ENCODE measurements at regions not wholly inside any gene's neighbourhood (a gene's known extent, or its start where the extent isn't known, plus 50 kb on each side); places are given as distances from the start of the nearest gene placed in this dataset.

- no peak for TF ChIP-seq NFYB (CRISPR knock-in tag; conservative IDR thresholded peaks at IDR 0.05; ENCODE audit: low read depth)
- TF ChIP-seq NR1H2 (CRISPR knock-in tag; IDR thresholded peaks at IDR 0.05): no peak
- TF ChIP-seq JUN (CRISPR knock-in tag; IDR thresholded peaks at IDR 0.05): no peak
- TF ChIP-seq CBFB (CRISPR knock-in tag; IDR thresholded peaks at IDR 0.05; ENCODE audit: low read depth): no peak
- no peak for TF ChIP-seq ZNF532 (CRISPR knock-in tag; IDR thresholded peaks at IDR 0.05; ENCODE audit: borderline replicate concordance)
- Mint-ChIP-seq H3K36me3 (0 out of 2 replicates have a peak, but pooled peaks cover 2% of the 10 kb centered on the region), H3K4me3 (no peak overlapping the region), H3K9me3 (0 out of 2 replicates have a peak, but pooled peaks cover 5% of the 10 kb centered on the region), H3K4me1 (peaks cover 44% of the 10 kb centered on the region), H3K27me3 (ENCODE audit: low read depth) (no peaks in the 10 kb centered on the region; the same call in 1 of the 2 replicates), H3K27ac (no peak overlapping the region)
- CTCF ChIA-PET: no interaction called here
- POLR2A ChIA-PET: no interaction called here
- ATAC-seq: no peak
- DNase-seq (ENCODE audit: low spot score): no peak
Measured at GRCh38 chr1:83798965-83799364, 200.0 kb downstream of the TTLL7 start.

GRCh38 chr1:83796409-83796808 lies 202.5 kb downstream of the TTLL7 start:
- peaks cover 35% of the 10 kb centered on the region for H3K4me1 Mint-ChIP-seq
- ChIA-PET CTCF (no interaction called here), POLR2A (no interaction called here)

GRCh38 chr1:83794384-83794783 lies 204.5 kb downstream of the TTLL7 start:
- TF ChIP-seq SOX15 (CRISPR knock-in tag; IDR thresholded peaks at IDR 0.05): no peak
- no peak for TF ChIP-seq OVOL2 (CRISPR knock-in tag; IDR thresholded peaks at IDR 0.05; ENCODE audit: borderline replicate concordance)
- no peak for TF ChIP-seq ELF4 (CRISPR knock-in tag; IDR thresholded peaks at IDR 0.05; ENCODE audit: low read depth)
- no peak for TF ChIP-seq PRRX2 (CRISPR knock-in tag; IDR thresholded peaks at IDR 0.05)
- no peak for TF ChIP-seq ZNF121 (CRISPR knock-in tag; IDR thresholded peaks at IDR 0.05)
- no peak for TF ChIP-seq CREB1 (CRISPR knock-in tag; IDR thresholded peaks at IDR 0.05)
- no peak for TF ChIP-seq NR1H2 (CRISPR knock-in tag; IDR thresholded peaks at IDR 0.05)
- no peak for TF ChIP-seq ZNF232 (CRISPR knock-in tag; IDR thresholded peaks at IDR 0.05)
- TF ChIP-seq ATF2 (CRISPR knock-in tag; IDR thresholded peaks at IDR 0.05; ENCODE audit: borderline replicate concordance, low read depth): no peak
- Mint-ChIP-seq H3K9me3 (0 out of 2 replicates have a peak, but pooled peaks cover 5% of the 10 kb centered on the region), H3K27ac (no peak overlapping the region), H3K27me3 (ENCODE audit: low read depth) (peaks cover 9% of the 10 kb centered on the region), H3K4me1 (peaks cover 26% of the 10 kb centered on the region), H3K4me3 (no peak overlapping the region), H3K36me3 (0 out of 2 replicates have a peak, but pooled peaks cover 2% of the 10 kb centered on the region)
- DNase-seq (ENCODE audit: low spot score) (no peak), ATAC-seq (no peak)
- ChIA-PET POLR2A (no interaction called here), CTCF (no interaction called here)

More at GRCh38 chr1:83796409-83796808, 202.5 kb downstream of the TTLL7 start:
- no peak for DNase-seq (ENCODE audit: low spot score)
- Mint-ChIP-seq H3K9me3 (0 out of 2 replicates have a peak, but pooled peaks cover 5% of the 10 kb centered on the region), H3K27ac (no peak overlapping the region), H3K4me3 (no peak overlapping the region), H3K27me3 (ENCODE audit: low read depth) (peaks cover 4% of the 10 kb centered on the region; the same call in 1 of the 2 replicates), H3K36me3 (0 out of 2 replicates have a peak, but pooled peaks cover 2% of the 10 kb centered on the region)
- no peak for TF ChIP-seq ZNF232 (CRISPR knock-in tag; IDR thresholded peaks at IDR 0.05)
- peak; percentile 57 for ATAC-seq

- H3K27ac Mint-ChIP-seq: no peak overlapping the region
- TF ChIP-seq FOXK1 (CRISPR knock-in tag; IDR thresholded peaks at IDR 0.05) (no peak), USF2 (CRISPR knock-in tag; IDR thresholded peaks at IDR 0.05) (no peak), ZNF671 (CRISPR knock-in tag; IDR thresholded peaks at IDR 0.05) (no peak), JAZF1 (CRISPR knock-in tag; IDR thresholded peaks at IDR 0.05) (no peak), FOXP4 (CRISPR knock-in tag; IDR thresholded peaks at IDR 0.05) (no peak), IRF2 (CRISPR knock-in tag; IDR thresholded peaks at IDR 0.05; ENCODE audit: borderline replicate concordance, low read depth) (no peak), TEAD4 (CRISPR knock-in tag; IDR thresholded peaks at IDR 0.05) (no peak), JUN (CRISPR knock-in tag; IDR thresholded peaks at IDR 0.05) (no peak), TP53 (CRISPR knock-in tag; IDR thresholded peaks at IDR 0.05) (no peak), GRHL2 (CRISPR knock-in tag; IDR thresholded peaks at IDR 0.05; ENCODE audit: insufficient replicate concordance, severe bottlenecking) (no peak)
Measured at GRCh38 chr1:83791821-83792437, 207.0 kb downstream of the TTLL7 start.

More at GRCh38 chr1:83791821-83792437, 207.0 kb downstream of the TTLL7 start:
- ChIA-PET CTCF (no interaction called here), POLR2A (no interaction called here)
- Mint-ChIP-seq H3K4me3 (no peak overlapping the region), H3K9me3 (no peaks in the 10 kb centered on the region), H3K27me3 (ENCODE audit: low read depth) (peaks cover 15% of the 10 kb centered on the region), H3K36me3 (no peaks in the 10 kb centered on the region), H3K4me1 (peaks cover 32% of the 10 kb centered on the region)
- no peak for DNase-seq (ENCODE audit: low spot score)
- no peak for ATAC-seq
